Stomach (tissue), 4 donors: ENCODE measurements at regions not wholly inside any gene's neighbourhood (a gene's known extent, or its start where the extent isn't known, plus 50 kb on each side); places are given as distances from the start of the nearest gene placed in this dataset.

Source experiments
- POLR2A ChIP-seq, 4 donors: fragments of 450-650 bp; IDR thresholded peaks; one replicate each; pipeline ENCODE4 v1.6.1; 2016; ENCODE audit warnings: antibody characterized with exemption in 4 of 4, control low read depth in 2 of 4, mild to moderate bottlenecking in 1 of 4, moderate library complexity in 1 of 4
- POLR2AphosphoS5 ChIP-seq, 3 donors: sonication (generic); formaldehyde crosslinking; IDR thresholded peaks; one replicate each; pipeline ENCODE4 v1.6.1; 2016; ENCODE audit warnings: antibody characterized with exemption in 3 of 3
- TF ChIP-seq, protein P1 (sequence below), 7 experiments: fragments of 450-650 bp in 4 of 7; fragments of 200-600 bp in 3 of 7; sonication (generic) in 3 of 7; IDR thresholded peaks; one replicate each; pipeline ENCODE4 v1.5.1; 2016 to 2019; ENCODE audit warnings: antibody characterized with exemption in 7 of 7, control low read depth in 2 of 7, mild to moderate bottlenecking in 1 of 7

DNA sequence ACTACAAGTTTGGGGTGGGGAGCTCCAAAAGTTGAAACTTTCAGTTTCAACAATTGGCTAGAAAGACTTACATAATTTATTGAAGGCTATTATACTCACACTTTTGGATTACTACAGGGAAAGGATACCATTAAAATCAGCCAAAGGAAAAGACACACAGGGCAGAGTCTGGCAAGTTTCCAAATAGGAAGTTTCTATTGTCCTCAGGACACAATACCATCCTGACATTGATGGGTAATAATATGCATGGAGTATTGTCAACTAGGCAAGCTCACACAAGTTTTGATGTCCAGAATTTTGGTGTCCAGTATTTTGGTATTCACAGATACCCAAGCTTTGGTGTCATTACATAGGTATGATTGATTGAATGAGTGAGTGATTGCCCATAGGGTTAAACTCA, 872.6 kb upstream of the SORCS1 start:
- TF ChIP-seq, protein P1, sequence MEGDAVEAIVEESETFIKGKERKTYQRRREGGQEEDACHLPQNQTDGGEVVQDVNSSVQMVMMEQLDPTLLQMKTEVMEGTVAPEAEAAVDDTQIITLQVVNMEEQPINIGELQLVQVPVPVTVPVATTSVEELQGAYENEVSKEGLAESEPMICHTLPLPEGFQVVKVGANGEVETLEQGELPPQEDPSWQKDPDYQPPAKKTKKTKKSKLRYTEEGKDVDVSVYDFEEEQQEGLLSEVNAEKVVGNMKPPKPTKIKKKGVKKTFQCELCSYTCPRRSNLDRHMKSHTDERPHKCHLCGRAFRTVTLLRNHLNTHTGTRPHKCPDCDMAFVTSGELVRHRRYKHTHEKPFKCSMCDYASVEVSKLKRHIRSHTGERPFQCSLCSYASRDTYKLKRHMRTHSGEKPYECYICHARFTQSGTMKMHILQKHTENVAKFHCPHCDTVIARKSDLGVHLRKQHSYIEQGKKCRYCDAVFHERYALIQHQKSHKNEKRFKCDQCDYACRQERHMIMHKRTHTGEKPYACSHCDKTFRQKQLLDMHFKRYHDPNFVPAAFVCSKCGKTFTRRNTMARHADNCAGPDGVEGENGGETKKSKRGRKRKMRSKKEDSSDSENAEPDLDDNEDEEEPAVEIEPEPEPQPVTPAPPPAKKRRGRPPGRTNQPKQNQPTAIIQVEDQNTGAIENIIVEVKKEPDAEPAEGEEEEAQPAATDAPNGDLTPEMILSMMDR (IDR thresholded peaks at IDR 0.05): no peak
- TF ChIP-seq POLR2AphosphoS5 (IDR thresholded peaks at IDR 0.05) (no peak), POLR2A (IDR thresholded peaks at IDR 0.05) (no peak)
